B cell (primary cell): ENCODE measurements at regions not wholly inside any gene's neighbourhood (a gene's known extent, or its start where the extent isn't known, plus 50 kb on each side); places are given as distances from the start of the nearest gene placed in this dataset.

Experiments used
- ATAC-seq: fragments of 200-7000 bp; cut with Tn5 transposase; one replicate; pipeline ENCODE4 v1.10.0; 2021; ENCODE audit warnings: low read depth, mild to moderate bottlenecking, moderate number of reproducible peaks, moderate library complexity
- CTCF ChIA-PET: fragments of 350-600 bp; sonication (Branson Sonifier 250); formaldehyde crosslinking; loops from one replicate; lab custom pipeline; 2021; ENCODE audit warnings: antibody characterized with exemption, inconsistent platforms; lab: Charles Lee
- POLR2A ChIA-PET: fragments of 350-600 bp; sonication (Branson Sonifier 250); formaldehyde crosslinking; loops from one replicate; lab custom pipeline; 2021; ENCODE audit warnings: antibody characterized with exemption; lab: Charles Lee
- DNase-seq: peaks from one replicate; pipeline ENCODE4 v3.0.0; 2013
- H2AFZ ChIP-seq: 2 replicates; pipeline ENCODE4 v1.6.1; 2012; ENCODE audit warnings: mild to moderate bottlenecking, low read depth, low read length; ENCODE audit not compliant: insufficient read depth, poor library complexity, severe bottlenecking
- H3K27ac ChIP-seq, 2 donors: 1 replicate in 1 of 2; 2 replicates in 1 of 2; pipeline ENCODE4 v1.5.1; 2012 to 2013; ENCODE audit warnings: low read length in 2 of 2, mild to moderate bottlenecking in 2 of 2, moderate library complexity in 1 of 2
- H3K27me3 ChIP-seq, 4 experiments: fragments of 200-600 bp in 1 of 4; sonication (generic) in 1 of 4; replicated peaks in 1 of 4; 1 replicate in 2 of 4; 2 replicates in 2 of 4; pipeline versions ENCODE4 v1.6.1 to v1.7.0; 2013 to 2016; ENCODE audit warnings: low read length in 3 of 4, mild to moderate bottlenecking in 2 of 4, mixed read lengths in 1 of 4, moderate library complexity in 1 of 4; ENCODE audit not compliant: insufficient read depth in 4 of 4, control insufficient read depth in 3 of 4; ENCODE audit errors: control extremely low read depth in 1 of 4
- H3K36me3 ChIP-seq, 2 experiments: replicated peaks in 1 of 2; 1 replicate in 1 of 2; 2 replicates in 1 of 2; pipeline versions ENCODE4 v1.6.1 to v1.7.1; 2013; ENCODE audit warnings: low read length in 1 of 2; ENCODE audit not compliant: insufficient read depth in 2 of 2, control insufficient read depth in 1 of 2; ENCODE audit errors: control extremely low read depth in 1 of 2, extremely low read depth in 1 of 2
- H3K4me1 ChIP-seq, 2 donors: fragments of 200-600 bp in 1 of 2; sonication (generic) in 1 of 2; 1 replicate in 1 of 2; 2 replicates in 1 of 2; pipeline versions ENCODE4 v1.5.1 to v1.6.1; 2013 to 2017; ENCODE audit warnings: low read length in 2 of 2; ENCODE audit not compliant: control insufficient read depth in 2 of 2, insufficient read depth in 2 of 2
- H3K4me2 ChIP-seq: replicated peaks from 2 replicates; pipeline ENCODE3; 2012; ENCODE audit warnings: mild to moderate bottlenecking, low read depth, low read length; ENCODE audit not compliant: poor library complexity, severe bottlenecking
- H3K4me3 ChIP-seq, 5 experiments: fragments of 200-600 bp in 1 of 5; sonication (generic) in 1 of 5; 1 replicate in 3 of 5; 2 replicates in 2 of 5; pipeline versions ENCODE4 v1.5.1 to v1.7.0; 2011 to 2016; ENCODE audit warnings: low read length in 4 of 5, mild to moderate bottlenecking in 4 of 5, low read depth in 2 of 5, control low read depth in 1 of 5, moderate library complexity in 1 of 5; ENCODE audit not compliant: insufficient read depth in 1 of 5; ENCODE audit errors: control extremely low read depth in 1 of 5, extremely low read depth in 1 of 5
- H3K79me2 ChIP-seq: fragments of 200-600 bp; sonication (generic); one replicate; pipeline ENCODE4 v1.6.0; 2016; ENCODE audit warnings: low read length; ENCODE audit not compliant: control insufficient read depth, insufficient read depth
- H3K9ac ChIP-seq: fragments of 200-600 bp; sonication (generic); 2 replicates; pipeline ENCODE4 v1.6.1; 2017; ENCODE audit warnings: mild to moderate bottlenecking, low read length, moderate library complexity
- H3K9me3 ChIP-seq, 3 donors: one replicate each; pipeline versions ENCODE4 v1.6.1 to v1.7.1; 2013; ENCODE audit warnings: low read length in 2 of 3; ENCODE audit not compliant: control insufficient read depth in 2 of 3, insufficient read depth in 1 of 3; ENCODE audit errors: control extremely low read depth in 1 of 3
- H4K20me1 ChIP-seq: 2 replicates; pipeline ENCODE4 v1.6.0; 2012; ENCODE audit warnings: mild to moderate bottlenecking, low read length; ENCODE audit not compliant: insufficient read depth, control insufficient read depth, poor library complexity, severe bottlenecking
- H3K27ac Mint-ChIP-seq: one replicate; pipeline ENCODE4 v1.8.0; 2021; ENCODE audit warnings: mixed read lengths
- H3K27me3 Mint-ChIP-seq: one replicate; pipeline ENCODE4 v1.8.0; 2021; ENCODE audit warnings: mixed read lengths
- H3K4me1 Mint-ChIP-seq: one replicate; pipeline ENCODE4 v1.8.0; 2021; ENCODE audit warnings: mixed read lengths
- H3K4me3 Mint-ChIP-seq: one replicate; pipeline ENCODE4 v1.8.0; 2021; ENCODE audit warnings: mixed read lengths
- H3K9me3 Mint-ChIP-seq: one replicate; pipeline ENCODE4 v1.8.0; 2022; ENCODE audit warnings: mixed read lengths; ENCODE audit not compliant: insufficient read depth
- CTCF ChIP-seq: fragments of 200-600 bp; IDR thresholded peaks from one replicate; pipeline ENCODE4 v1.8.0; 2022; ENCODE audit warnings: antibody characterized with exemption, mild to moderate bottlenecking
- EZH2 ChIP-seq: IDR thresholded peaks from 2 replicates; pipeline ENCODE4 v1.6.1; 2012; ENCODE audit warnings: borderline replicate concordance, low read depth, mild to moderate bottlenecking, moderate library complexity, low read length; ENCODE audit not compliant: insufficient read depth, poor library complexity, severe bottlenecking
- WGBS: methylation state at CpG from one replicate; pipeline ENCODE4 v1.1.5; 2013; ENCODE audit warnings: missing lambda C conversion rate; ENCODE audit not compliant: insufficient coverage; 5-methylcytosine and 5-hydroxymethylcytosine counted together
- intact Hi-C: fragments of 100-400 bp; cut with micrococcal nuclease; formaldehyde crosslinking; loops from one replicate; pipeline ENCODE4 v1.10.0; 2022

DNA sequence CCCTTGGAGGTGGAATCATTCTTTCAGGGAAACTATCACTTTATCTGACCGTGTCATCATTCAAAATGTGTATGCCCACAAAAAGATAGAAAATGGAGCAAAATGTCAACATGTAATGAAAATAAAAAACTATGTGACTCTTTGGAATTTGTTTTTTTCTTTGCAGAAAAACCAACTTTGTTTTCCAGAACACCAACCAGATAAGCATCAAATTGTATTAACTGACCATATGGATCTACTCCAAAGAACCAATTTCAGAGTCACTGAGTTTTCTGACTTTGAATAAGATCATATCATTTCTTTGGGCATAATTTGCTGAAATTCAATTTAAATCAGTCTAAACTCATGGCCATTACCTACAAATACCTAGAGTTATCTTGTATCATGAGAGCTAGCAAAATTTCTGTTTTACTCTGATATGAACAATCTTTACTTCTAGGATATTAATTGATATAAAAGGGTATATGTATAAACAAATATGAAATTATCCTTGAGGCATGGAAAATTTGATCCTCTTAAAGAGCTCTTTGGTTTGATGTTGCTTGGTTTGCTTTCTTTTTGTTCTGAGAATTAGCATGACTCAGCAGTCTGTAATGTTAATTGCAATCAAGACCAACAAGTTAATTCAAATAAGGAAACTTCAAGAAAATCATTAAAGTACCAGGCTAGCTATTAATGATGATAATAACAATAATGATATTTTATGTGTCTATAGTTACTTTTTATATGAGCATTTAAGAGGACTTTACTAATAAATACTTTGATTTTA, 444.4 kb upstream of the MARCKS start:
- TF ChIP-seq CTCF (no peak), EZH2 (no peak)
- intact Hi-C loops: no loop called here

GRCh38 chr6:113414511-113414910, 442.6 kb upstream of the MARCKS start:
- Mint-ChIP-seq H3K27ac (no peak overlapping the region), H3K4me3 (no peak overlapping the region), H3K4me1 (peaks cover 6% of the 10 kb centered on the region), H3K9me3 (no peaks in the 10 kb centered on the region), H3K27me3 (no peaks in the 10 kb centered on the region)
- H3K4me2 ChIP-seq: no peak overlapping the region
- CTCF ChIA-PET: interaction anchor here (1.0 kb wide), 1 partner anchor 444 kb away, joined by 5 read pairs; no protein-coding TSS in a partner anchor
- H3K4me3 ChIP-seq: no peak overlapping the region
- no CpG with 5 or more reads among the region's 3 CpGs for WGBS
- H3K9me3 ChIP-seq: no peaks in the 10 kb centered on the region
- H3K79me2 ChIP-seq: no peaks in the 10 kb centered on the region
- H3K27me3 ChIP-seq: no peaks in the 10 kb centered on the region
- H3K9ac ChIP-seq: no peak overlapping the region
- H3K27ac ChIP-seq: no peak overlapping the region
- peaks cover 0 to 5% of the 10 kb centered on the region in 2 donors for H3K4me1 ChIP-seq
- ATAC-seq (no peak), DNase-seq (no peak)
- H3K36me3 ChIP-seq: no peaks in the 10 kb centered on the region
- no peak overlapping the region for H2AFZ ChIP-seq
- intact Hi-C loops: no loop called here
- POLR2A ChIA-PET: no interaction called here
- H4K20me1 ChIP-seq: no peaks in the 10 kb centered on the region
- no peak for TF ChIP-seq CTCF
- no peak for TF ChIP-seq EZH2

More for the DNA sequence above, 444.4 kb upstream of the MARCKS start:
- Histone ChIP-seq H3K36me3 (no peaks in the 10 kb centered on the region), H4K20me1 (no peaks in the 10 kb centered on the region), H3K9me3 (no peaks in the 10 kb centered on the region), H3K9ac (no peak overlapping the region), H3K4me3 (no peak overlapping the region), H3K4me2 (no peak overlapping the region), H3K4me1 (peaks cover 0 to 5% of the 10 kb centered on the region in 2 donors), H3K27ac (no peak overlapping the region), H2AFZ (no peak overlapping the region), H3K27me3 (no peaks in the 10 kb centered on the region), H3K79me2 (no peaks in the 10 kb centered on the region)
- H3K27ac Mint-ChIP-seq: no peak overlapping the region
- CTCF ChIA-PET: interaction anchor here (0.8 to 0.9 kb wide), 3 partner anchors 28 to 446 kb away, joined by 3 read pairs; no protein-coding TSS in a partner anchor
- WGBS: no CpG with 5 or more reads among the region's 1 CpG
- POLR2A ChIA-PET: no interaction called here
- no peaks in the 10 kb centered on the region for H3K9me3 Mint-ChIP-seq
- DNase-seq: no peak
- H3K4me1 Mint-ChIP-seq: peaks cover 6% of the 10 kb centered on the region
- H3K27me3 Mint-ChIP-seq: no peaks in the 10 kb centered on the region
- H3K4me3 Mint-ChIP-seq: no peak overlapping the region
- no peak for ATAC-seq
